Suprapubic skin (tissue), 4 donors: ENCODE measurements at regions not wholly inside any gene's neighbourhood (a gene's known extent, or its start where the extent isn't known, plus 50 kb on each side); places are given as distances from the start of the nearest gene placed in this dataset.

Experiments used
- EP300 ChIP-seq: sonication (generic); formaldehyde crosslinking; IDR thresholded peaks from one replicate; pipeline ENCODE4 v1.6.1; 2017; ENCODE audit warnings: antibody characterized with exemption
- POLR2A ChIP-seq, 2 donors: fragments of 450-650 bp; IDR thresholded peaks; one replicate each; pipeline ENCODE4 v1.6.1; 2017; ENCODE audit warnings: antibody characterized with exemption in 2 of 2, mild to moderate bottlenecking in 2 of 2, moderate library complexity in 2 of 2
- POLR2AphosphoS5 ChIP-seq, 3 donors: sonication (generic); formaldehyde crosslinking; IDR thresholded peaks; one replicate each; pipeline ENCODE4 v1.6.1; 2017; ENCODE audit warnings: antibody characterized with exemption in 3 of 3
- TF ChIP-seq, protein P1 (sequence below), 2 donors: fragments of 200-600 bp in 1 of 2; fragments of 450-650 bp in 1 of 2; sonication (generic) in 1 of 2; IDR thresholded peaks; one replicate each; pipeline ENCODE4 v1.5.1; 2016 to 2019; ENCODE audit warnings: antibody characterized with exemption in 2 of 2, mild to moderate bottlenecking in 1 of 2, moderate library complexity in 1 of 2

GRCh38 chr12:67568055-67568454 lies 80.5 kb upstream of the DYRK2 start:
- TF ChIP-seq, protein P1, sequence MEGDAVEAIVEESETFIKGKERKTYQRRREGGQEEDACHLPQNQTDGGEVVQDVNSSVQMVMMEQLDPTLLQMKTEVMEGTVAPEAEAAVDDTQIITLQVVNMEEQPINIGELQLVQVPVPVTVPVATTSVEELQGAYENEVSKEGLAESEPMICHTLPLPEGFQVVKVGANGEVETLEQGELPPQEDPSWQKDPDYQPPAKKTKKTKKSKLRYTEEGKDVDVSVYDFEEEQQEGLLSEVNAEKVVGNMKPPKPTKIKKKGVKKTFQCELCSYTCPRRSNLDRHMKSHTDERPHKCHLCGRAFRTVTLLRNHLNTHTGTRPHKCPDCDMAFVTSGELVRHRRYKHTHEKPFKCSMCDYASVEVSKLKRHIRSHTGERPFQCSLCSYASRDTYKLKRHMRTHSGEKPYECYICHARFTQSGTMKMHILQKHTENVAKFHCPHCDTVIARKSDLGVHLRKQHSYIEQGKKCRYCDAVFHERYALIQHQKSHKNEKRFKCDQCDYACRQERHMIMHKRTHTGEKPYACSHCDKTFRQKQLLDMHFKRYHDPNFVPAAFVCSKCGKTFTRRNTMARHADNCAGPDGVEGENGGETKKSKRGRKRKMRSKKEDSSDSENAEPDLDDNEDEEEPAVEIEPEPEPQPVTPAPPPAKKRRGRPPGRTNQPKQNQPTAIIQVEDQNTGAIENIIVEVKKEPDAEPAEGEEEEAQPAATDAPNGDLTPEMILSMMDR (IDR thresholded peaks at IDR 0.05), result no peak
- no peak for TF ChIP-seq POLR2AphosphoS5 (IDR thresholded peaks at IDR 0.05)
- no peak for TF ChIP-seq POLR2A (IDR thresholded peaks at IDR 0.05)
- no peak for TF ChIP-seq EP300
